ENCODE measurements at regions not wholly inside any gene's neighbourhood (a gene's known extent, or its start where the extent isn't known, plus 50 kb on each side); places are given as distances from the start of the nearest gene placed in this dataset.

- no peaks in the 10 kb centered on the region for H3K27me3 ChIP-seq (ENCODE audit: insufficient read depth, poor library complexity, severe bottlenecking)
Measured at GRCh38 chr21:36572039-36572438, 92.1 kb upstream of the CLDN14 start.

GRCh38 chr21:36575306-36575705 is 95.4 kb upstream of the CLDN14 start:
- no peak overlapping the region for H3K27ac ChIP-seq (replicated peaks)
- no peak overlapping the region for H3K4me3 ChIP-seq (replicated peaks; ENCODE audit: insufficient read depth, low read length)
- H3K27me3 ChIP-seq (ENCODE audit: insufficient read depth, poor library complexity, severe bottlenecking) = no peaks in the 10 kb centered on the region
- peak in 1 of 2 experiments; percentile 15 for DNase-seq (ENCODE audit: low read depth in 1 of 2, low spot score in 1 of 2)
- TF ChIP-seq SPI1 (IDR thresholded peaks at IDR 0.05; ENCODE audit: borderline replicate concordance, low read depth) (no peak), REST (IDR thresholded peaks at IDR 0.05; ENCODE audit: insufficient replicate concordance, low read depth) (no peak), CTCF (IDR thresholded peaks at IDR 0.05; ENCODE audit: insufficient read depth, low read length) (no peak), GABPA (IDR thresholded peaks at IDR 0.05; ENCODE audit: low read depth) (no peak), POLR2AphosphoS5 (IDR thresholded peaks at IDR 0.05; ENCODE audit: low read depth) (no peak)

More at GRCh38 chr21:36572039-36572438, 92.1 kb upstream of the CLDN14 start:
- Histone ChIP-seq H3K27ac (replicated peaks) (no peak overlapping the region), H3K4me3 (replicated peaks; ENCODE audit: insufficient read depth, low read length) (no peak overlapping the region)
- no peak for DNase-seq (ENCODE audit: low read depth in 1 of 2, low spot score in 1 of 2)
- TF ChIP-seq GABPA (IDR thresholded peaks at IDR 0.05; ENCODE audit: low read depth) (no peak), SPI1 (IDR thresholded peaks at IDR 0.05; ENCODE audit: borderline replicate concordance, low read depth) (no peak), POLR2AphosphoS5 (IDR thresholded peaks at IDR 0.05; ENCODE audit: low read depth) (no peak), CTCF (IDR thresholded peaks at IDR 0.05; ENCODE audit: insufficient read depth, low read length) (no peak), REST (IDR thresholded peaks at IDR 0.05; ENCODE audit: insufficient replicate concordance, low read depth) (no peak)

- DNase-seq (ENCODE audit: low read depth in 1 of 2, low spot score in 1 of 2) = no peak
- TF ChIP-seq POLR2AphosphoS5 (IDR thresholded peaks at IDR 0.05; ENCODE audit: low read depth) = no peak
- no peak for TF ChIP-seq CTCF (IDR thresholded peaks at IDR 0.05; ENCODE audit: insufficient read depth, low read length)
- no peak overlapping the region for H3K27ac ChIP-seq (replicated peaks)
- H3K27me3 ChIP-seq (ENCODE audit: insufficient read depth, poor library complexity, severe bottlenecking) = peaks cover 2% of the 10 kb centered on the region
- H3K4me3 ChIP-seq (replicated peaks; ENCODE audit: insufficient read depth, low read length) = no peak overlapping the region
Measured at GRCh38 chr21:36576441-36576840, 96.5 kb upstream of the CLDN14 start.

GRCh38 chr21:36579898-36580297 is 100.0 kb upstream of the CLDN14 start:
- no peak for TF ChIP-seq POLR2AphosphoS5 (IDR thresholded peaks at IDR 0.05; ENCODE audit: low read depth)
- TF ChIP-seq REST (IDR thresholded peaks at IDR 0.05; ENCODE audit: insufficient replicate concordance, low read depth) = no peak
- TF ChIP-seq CTCF (IDR thresholded peaks at IDR 0.05; ENCODE audit: insufficient read depth, low read length) = no peak
- no peak for TF ChIP-seq SPI1 (IDR thresholded peaks at IDR 0.05; ENCODE audit: borderline replicate concordance, low read depth)
- no peak for TF ChIP-seq GABPA (IDR thresholded peaks at IDR 0.05; ENCODE audit: low read depth)
- H3K27ac ChIP-seq (replicated peaks) = no peak overlapping the region
- H3K4me3 ChIP-seq (replicated peaks; ENCODE audit: insufficient read depth, low read length) = no peak overlapping the region
- no peak for DNase-seq (ENCODE audit: low read depth in 1 of 2, low spot score in 1 of 2)
- H3K27me3 ChIP-seq (ENCODE audit: insufficient read depth, poor library complexity, severe bottlenecking) = peaks cover 2% of the 10 kb centered on the region
